Trophoblast cell (in vitro differentiated cells and primary cell): ENCODE measurements at regions not wholly inside any gene's neighbourhood (a gene's known extent, or its start where the extent isn't known, plus 50 kb on each side); places are given as distances from the start of the nearest gene placed in this dataset.
"Not testable (repeated sequence)": the region's sequence is repeated elsewhere in the genome, so short reads cannot be mapped to it uniquely, and the experiment has no call there.

Experiments used
- DNase-seq, 2 donors: peaks; one replicate each; pipeline ENCODE4 v3.0.0-alpha.2; 2016
- H2AFZ ChIP-seq: 2 replicates; pipeline ENCODE4 v1.6.1; 2013; ENCODE audit warnings: low read length, moderate library complexity, mild to moderate bottlenecking; ENCODE audit not compliant: insufficient read depth, poor library complexity
- H2AK5ac ChIP-seq: 2 replicates; pipeline ENCODE4 v1.6.1; 2013; ENCODE audit warnings: mild to moderate bottlenecking, low read length
- H2BK120ac ChIP-seq: 2 replicates; pipeline ENCODE4 v1.6.1; 2013; ENCODE audit warnings: low read length, mild to moderate bottlenecking, moderate library complexity; ENCODE audit not compliant: insufficient read depth, poor library complexity
- H2BK12ac ChIP-seq: 2 replicates; pipeline ENCODE4 v1.6.1; 2013; ENCODE audit warnings: mild to moderate bottlenecking, low read length, moderate library complexity
- H2BK5ac ChIP-seq: 2 replicates; pipeline ENCODE4 v1.6.1; 2013; ENCODE audit warnings: low read length, low read depth, moderate library complexity, mild to moderate bottlenecking; ENCODE audit not compliant: poor library complexity
- H3K14ac ChIP-seq: 2 replicates; pipeline ENCODE4 v1.6.1; 2013; ENCODE audit warnings: mild to moderate bottlenecking, low read length
- H3K18ac ChIP-seq: 2 replicates; pipeline ENCODE4 v1.6.1; 2013; ENCODE audit warnings: mild to moderate bottlenecking, low read length
- H3K23ac ChIP-seq: 2 replicates; pipeline ENCODE4 v1.6.1; 2013; ENCODE audit warnings: low read length
- H3K27ac ChIP-seq: 2 replicates; pipeline ENCODE4 v1.5.1; 2013; ENCODE audit warnings: low read depth, mild to moderate bottlenecking, inconsistent platforms, low read length, moderate library complexity
- H3K27me3 ChIP-seq: 2 replicates; pipeline ENCODE4 v1.6.1; 2013; ENCODE audit warnings: inconsistent platforms, mild to moderate bottlenecking, low read length, moderate library complexity; ENCODE audit not compliant: insufficient read depth
- H3K36me3 ChIP-seq, 2 experiments: 1 replicate in 1 of 2; 2 replicates in 1 of 2; pipeline ENCODE4 v1.6.1; 2013; ENCODE audit warnings: low read length in 2 of 2, mild to moderate bottlenecking in 2 of 2, moderate library complexity in 1 of 2; ENCODE audit not compliant: insufficient read depth in 2 of 2, control insufficient read depth in 1 of 2
- H3K4ac ChIP-seq: 2 replicates; pipeline ENCODE4 v1.6.1; 2013; ENCODE audit warnings: low read depth, mild to moderate bottlenecking, low read length, moderate library complexity
- H3K4me1 ChIP-seq, 2 experiments: 1 replicate in 1 of 2; 2 replicates in 1 of 2; pipeline ENCODE4 v1.6.1; 2013; ENCODE audit warnings: low read length in 2 of 2, mild to moderate bottlenecking in 2 of 2, moderate library complexity in 1 of 2; ENCODE audit not compliant: insufficient read depth in 2 of 2, control insufficient read depth in 1 of 2
- H3K4me2 ChIP-seq: 2 replicates; pipeline ENCODE4 v1.6.1; 2013; ENCODE audit warnings: inconsistent platforms, mild to moderate bottlenecking, low read length, moderate library complexity
- H3K4me3 ChIP-seq: 2 replicates; pipeline ENCODE4 v1.5.1; 2013; ENCODE audit warnings: mild to moderate bottlenecking, low read depth, low read length, inconsistent platforms
- H3K79me1 ChIP-seq: one replicate; pipeline ENCODE4 v1.6.1; 2013; ENCODE audit warnings: low read length
- H3K79me2 ChIP-seq: 2 replicates; pipeline ENCODE4 v1.6.1; 2013; ENCODE audit warnings: low read length, mild to moderate bottlenecking; ENCODE audit not compliant: control insufficient read depth, insufficient read depth, poor library complexity
- H3K9ac ChIP-seq: 2 replicates; pipeline ENCODE4 v1.6.1; 2013; ENCODE audit warnings: mild to moderate bottlenecking, low read length
- H3K9me3 ChIP-seq: 2 replicates; pipeline ENCODE4 v1.6.1; 2013; ENCODE audit warnings: low read depth, mild to moderate bottlenecking, control low read depth, inconsistent platforms, low read length; ENCODE audit not compliant: insufficient read depth
- H4K12ac ChIP-seq: 2 replicates; pipeline ENCODE4 v1.6.1; 2013; ENCODE audit warnings: low read depth, mild to moderate bottlenecking, low read length, moderate library complexity
- H4K8ac ChIP-seq: 2 replicates; pipeline ENCODE4 v1.6.1; 2013; ENCODE audit warnings: low read depth, mild to moderate bottlenecking, low read length, moderate library complexity
- H4K91ac ChIP-seq: one replicate; pipeline ENCODE4 v1.6.1; 2013; ENCODE audit warnings: low read depth, mild to moderate bottlenecking, low read length, moderate library complexity
- WGBS: extraction: QIAGEN DNeasy Blood & Tissue Kit; methylation state at CpG from one replicate; pipeline ENCODE4 v1.1.7; 2013; ENCODE audit warnings: missing lambda C conversion rate; ENCODE audit not compliant: insufficient read length, insufficient coverage; ENCODE audit errors: extremely low coverage; 5-methylcytosine and 5-hydroxymethylcytosine counted together

GRCh38 chr22:11017108-11017507 lies 4510.9 kb upstream of the OR11H1 start:
- H3K9ac ChIP-seq, H3K27me3 ChIP-seq, H3K4ac ChIP-seq, H3K4me3 ChIP-seq, H2BK12ac ChIP-seq, DNase-seq, H4K8ac ChIP-seq, H3K14ac ChIP-seq, H3K18ac ChIP-seq, H2BK5ac ChIP-seq, H3K4me2 ChIP-seq, H3K79me2 ChIP-seq, H3K27ac ChIP-seq, H3K79me1 ChIP-seq, H3K9me3 ChIP-seq, H4K91ac ChIP-seq, H3K4me1 ChIP-seq, H3K36me3 ChIP-seq, H2AK5ac ChIP-seq, H2AFZ ChIP-seq, H4K12ac ChIP-seq, H2BK120ac ChIP-seq, H3K23ac ChIP-seq: not testable (repeated sequence)
- no CpG with 5 or more reads among the region's 8 CpGs for WGBS

- H3K9ac ChIP-seq, H2BK5ac ChIP-seq, H3K14ac ChIP-seq, H3K23ac ChIP-seq, H2AFZ ChIP-seq, H3K9me3 ChIP-seq, H3K18ac ChIP-seq, H4K91ac ChIP-seq, H3K79me2 ChIP-seq, H2BK12ac ChIP-seq, H3K27me3 ChIP-seq, H3K79me1 ChIP-seq, DNase-seq, H2AK5ac ChIP-seq, H2BK120ac ChIP-seq, H3K4me1 ChIP-seq, H3K4me2 ChIP-seq, H3K36me3 ChIP-seq, H4K12ac ChIP-seq, H4K8ac ChIP-seq, H3K27ac ChIP-seq, H3K4ac ChIP-seq, H3K4me3 ChIP-seq: not testable (repeated sequence)
- WGBS, result no CpG with 5 or more reads among the region's 8 CpGs
Measured at GRCh38 chr22:11020522-11020921, 4507.5 kb upstream of the OR11H1 start.

GRCh38 chr22:11026541-11026940 lies 4501.5 kb upstream of the OR11H1 start:
- H3K27ac ChIP-seq, H3K18ac ChIP-seq, H3K79me2 ChIP-seq, H3K4me2 ChIP-seq, H3K9ac ChIP-seq, H4K8ac ChIP-seq, DNase-seq, H3K27me3 ChIP-seq, H3K4ac ChIP-seq, H2BK5ac ChIP-seq, H3K4me3 ChIP-seq, H3K79me1 ChIP-seq, H3K4me1 ChIP-seq, H3K36me3 ChIP-seq, H2AK5ac ChIP-seq, H2BK120ac ChIP-seq, H3K23ac ChIP-seq, H4K91ac ChIP-seq, H3K14ac ChIP-seq, H2AFZ ChIP-seq, H2BK12ac ChIP-seq, H4K12ac ChIP-seq: not testable (repeated sequence)
- peaks cover 30% of the 10 kb centered on the region for H3K9me3 ChIP-seq
- no CpG with 5 or more reads among the region's 4 CpGs for WGBS

GRCh38 chr22:11027064-11027463 lies 4500.9 kb upstream of the OR11H1 start:
- not testable (repeated sequence) for H3K79me2 ChIP-seq, H3K18ac ChIP-seq, H3K36me3 ChIP-seq, H3K4ac ChIP-seq, H4K8ac ChIP-seq, H3K4me1 ChIP-seq, H2AFZ ChIP-seq, H4K12ac ChIP-seq, H3K4me3 ChIP-seq, H3K23ac ChIP-seq, H3K4me2 ChIP-seq, H2AK5ac ChIP-seq, H4K91ac ChIP-seq, DNase-seq, H3K9ac ChIP-seq, H2BK12ac ChIP-seq, H3K27me3 ChIP-seq, H3K14ac ChIP-seq, H2BK120ac ChIP-seq, H2BK5ac ChIP-seq, H3K27ac ChIP-seq, H3K79me1 ChIP-seq
- WGBS, result no CpG with 5 or more reads among the region's 9 CpGs
- H3K9me3 ChIP-seq, result peaks cover 33% of the 10 kb centered on the region
